SK-N-SH (cell line): ENCODE measurements at regions not wholly inside any gene's neighbourhood (a gene's known extent, or its start where the extent isn't known, plus 50 kb on each side); places are given as distances from the start of the nearest gene placed in this dataset.

ENCODE experiments used
- CTCF ChIA-PET: fragments of 300-600, 350-600 bp; formaldehyde crosslinking; extraction: SDS; loops from one replicate; lab custom pipeline; 2021; lab: Yijun Ruan, JAX
- POLR2A ChIA-PET: fragments of 350-600 bp; sonication (Branson Sonifier 250); formaldehyde crosslinking; extraction: SDS; loops from one replicate; lab custom pipeline; 2020; ENCODE audit warnings: antibody characterized with exemption, inconsistent platforms; lab: Yijun Ruan, JAX
- DNase-seq: peaks from one replicate; pipeline ENCODE4 v3.0.0; 2012
- H2AFZ ChIP-seq: fragments of 200-600 bp; sonication (generic); 2 replicates; pipeline ENCODE4 v1.8.1; 2016; ENCODE audit warnings: antibody characterized with exemption, mild to moderate bottlenecking, low read depth
- H3F3A ChIP-seq: fragments of 200-600 bp; sonication (generic); replicated peaks from 2 replicates; pipeline ENCODE3; 2016; ENCODE audit warnings: antibody characterized with exemption, mild to moderate bottlenecking; ENCODE audit not compliant: insufficient read depth
- H3K27ac ChIP-seq, 2 experiments: fragments of 200-500 bp in 1 of 2; fragments of 200-600 bp in 1 of 2; sonication (Bioruptor generic) in 1 of 2; sonication (generic), shearing (Covaris generic) in 1 of 2; 2 replicates each; pipeline versions ENCODE4 v1.5.1 to v1.6.1; 2014 to 2016; ENCODE audit warnings: low read depth in 2 of 2, inconsistent platforms in 1 of 2, low read length in 1 of 2, mild to moderate bottlenecking in 1 of 2, mixed read lengths in 1 of 2
- H3K27me3 ChIP-seq: fragments of 200-600 bp; sonication (generic), shearing (Covaris generic); 2 replicates; pipeline ENCODE4 v1.6.1; 2016; ENCODE audit warnings: mixed run types; ENCODE audit not compliant: insufficient read depth
- H3K36me3 ChIP-seq, 2 experiments: fragments of 200-500 bp in 1 of 2; fragments of 200-600 bp in 1 of 2; sonication (Bioruptor generic) in 1 of 2; sonication (generic) in 1 of 2; replicated peaks in 1 of 2; 2 replicates each; pipeline versions ENCODE3 to v1.5.1; 2014 to 2016; ENCODE audit warnings: low read length in 1 of 2, mild to moderate bottlenecking in 1 of 2; ENCODE audit not compliant: insufficient read depth in 2 of 2, control insufficient read depth in 1 of 2
- H3K4me1 ChIP-seq, 2 experiments: fragments of 200-500 bp in 1 of 2; fragments of 200-600 bp in 1 of 2; sonication (Bioruptor generic) in 1 of 2; sonication (generic), shearing (Covaris generic) in 1 of 2; 2 replicates each; pipeline versions ENCODE4 v1.5.1 to v1.6.1; 2014 to 2016; ENCODE audit warnings: low read depth in 1 of 2, low read length in 1 of 2, mixed run types in 1 of 2; ENCODE audit not compliant: insufficient read depth in 2 of 2, control insufficient read depth in 1 of 2
- H3K4me2 ChIP-seq: fragments of 200-600 bp; sonication (generic), shearing (Covaris generic); 2 replicates; pipeline ENCODE4 v1.6.1; 2017; ENCODE audit warnings: mixed run types
- H3K4me3 ChIP-seq, 2 experiments: fragments of 200-500 bp in 1 of 2; fragments of 200-600 bp in 1 of 2; sonication (Bioruptor generic) in 1 of 2; sonication (generic), shearing (Covaris generic) in 1 of 2; 2 replicates each; pipeline versions ENCODE4 v1.5.1 to v1.8.1; 2014 to 2016; ENCODE audit warnings: low read depth in 2 of 2, inconsistent platforms in 1 of 2, low read length in 1 of 2, mild to moderate bottlenecking in 1 of 2, mixed read lengths in 1 of 2, moderate library complexity in 1 of 2
- H3K79me2 ChIP-seq: fragments of 200-600 bp; sonication (generic); 2 replicates; pipeline ENCODE4 v1.8.1; 2017; ENCODE audit warnings: mild to moderate bottlenecking; ENCODE audit not compliant: insufficient read depth
- H3K9ac ChIP-seq: fragments of 200-600 bp; sonication (generic); 2 replicates; pipeline ENCODE4 v1.6.1; 2017; ENCODE audit warnings: mixed run types
- H3K9me2 ChIP-seq: fragments of 200-600 bp; sonication (generic); 2 replicates; pipeline ENCODE4 v1.6.1; 2017; ENCODE audit warnings: mixed run types
- H3K9me3 ChIP-seq: fragments of 200-600 bp; sonication (generic); 2 replicates; pipeline ENCODE4 v1.6.1; 2017; ENCODE audit warnings: mixed run types, mild to moderate bottlenecking, moderate library complexity
- H4K20me1 ChIP-seq: fragments of 200-600 bp; sonication (generic); 2 replicates; pipeline ENCODE4 v1.6.1; 2017; ENCODE audit warnings: mild to moderate bottlenecking, mixed run types; ENCODE audit not compliant: insufficient read depth
- EP300 ChIP-seq, 2 experiments: IDR thresholded peaks; 2 replicates each; pipeline versions ENCODE4 v1.4.0 to v1.6.1; 2012; ENCODE audit warnings: borderline replicate concordance in 1 of 2, low read depth in 1 of 2, low read length in 1 of 2
- FOXJ3 ChIP-seq: sonication (generic); formaldehyde crosslinking; IDR thresholded peaks from 2 replicates; pipeline ENCODE4 v1.5.1; 2020; ENCODE audit warnings: mild to moderate bottlenecking, missing genetic modification reagents
- GATA2 ChIP-seq: sonication (generic); formaldehyde crosslinking; IDR thresholded peaks from 2 replicates; pipeline ENCODE4 v1.5.0; 2020; ENCODE audit warnings: mild to moderate bottlenecking, missing genetic modification reagents
- IRF3 ChIP-seq: fragments of 150-350 bp; IDR thresholded peaks from 2 replicates; pipeline ENCODE4 v1.6.1; 2016; ENCODE audit warnings: mild to moderate bottlenecking, low read depth, low read length
- MAX ChIP-seq: IDR thresholded peaks from 2 replicates; pipeline ENCODE4 v1.4.0; 2012; ENCODE audit warnings: low read depth
- MEF2A ChIP-seq: IDR thresholded peaks from 2 replicates; pipeline ENCODE4 v1.4.0; 2012; ENCODE audit warnings: low read depth, borderline replicate concordance
- MXI1 ChIP-seq: IDR thresholded peaks from 2 replicates; pipeline ENCODE4 v1.6.1; 2012; ENCODE audit warnings: mild to moderate bottlenecking, low read depth, low read length, improper control_type of control experiment
- NRF1 ChIP-seq: IDR thresholded peaks from 2 replicates; pipeline ENCODE4 v1.6.1; 2012; ENCODE audit warnings: low read depth, mild to moderate bottlenecking, low read length
- PBX3 ChIP-seq: IDR thresholded peaks from 2 replicates; pipeline ENCODE4; 2012
- POLR2AphosphoS5 ChIP-seq: IDR thresholded peaks from 2 replicates; pipeline ENCODE4 v1.6.1; 2012; ENCODE audit warnings: low read depth, low read length
- RCOR1 ChIP-seq: fragments of 150-350 bp; IDR thresholded peaks from 2 replicates; pipeline ENCODE4 v1.6.1; 2017; ENCODE audit warnings: antibody characterized with exemption, low read length
- RXRA ChIP-seq: IDR thresholded peaks from 2 replicates; pipeline ENCODE4 v1.4.0; 2012; ENCODE audit warnings: low read depth, mild to moderate bottlenecking, borderline replicate concordance
- SIN3A ChIP-seq: IDR thresholded peaks from 2 replicates; pipeline ENCODE4 v1.6.1; 2012; ENCODE audit warnings: low read depth, mild to moderate bottlenecking, low read length, moderate library complexity, borderline replicate concordance
- TAF1 ChIP-seq: IDR thresholded peaks from 2 replicates; pipeline ENCODE4 v1.6.1; 2012; ENCODE audit warnings: low read depth, mild to moderate bottlenecking, low read length, moderate library complexity, borderline replicate concordance
- TCF12 ChIP-seq: IDR thresholded peaks from 2 replicates; pipeline ENCODE4 v1.4.0; 2012
- USF2 ChIP-seq: fragments of 150-350 bp; IDR thresholded peaks from 2 replicates; pipeline ENCODE4 v1.6.1; 2017; ENCODE audit warnings: antibody characterized with exemption, low read length, low read depth, borderline replicate concordance
- ZBTB33 ChIP-seq: IDR thresholded peaks from 2 replicates; pipeline ENCODE4 v1.4.0; 2012; ENCODE audit warnings: low read depth, borderline replicate concordance
- WGBS: methylation state at CpG from one replicate; pipeline ENCODE4 v1.1.6; 2017; ENCODE audit warnings: low lambda C conversion rate; 5-methylcytosine and 5-hydroxymethylcytosine counted together

- H4K20me1 ChIP-seq, result no peaks in the 10 kb centered on the region
- H3F3A ChIP-seq, result no peaks in the 10 kb centered on the region
- POLR2A ChIA-PET, result no interaction called here
- no peak overlapping the region for H3K9ac ChIP-seq
- H3K79me2 ChIP-seq, result no peaks in the 10 kb centered on the region
- CTCF ChIA-PET, result no interaction called here
- no peaks in the 10 kb centered on the region for H3K27me3 ChIP-seq
- WGBS, result 10% methylated on average over 3 of the region's 3 CpGs
- no peaks in the 10 kb centered on the region for H3K4me1 ChIP-seq
- no peak for DNase-seq
- H3K9me2 ChIP-seq, result no peaks in the 10 kb centered on the region
- no peaks in the 10 kb centered on the region for H3K36me3 ChIP-seq
- H3K9me3 ChIP-seq, result no peaks in the 10 kb centered on the region
- H3K27ac ChIP-seq, result no peak overlapping the region
- no peak overlapping the region for H3K4me2 ChIP-seq
- no peak for TF ChIP-seq POLR2AphosphoS5
- TF ChIP-seq MXI1, result no peak
- no peak for TF ChIP-seq PBX3
- no peak for TF ChIP-seq MEF2A
- no peak overlapping the region for H2AFZ ChIP-seq
- H3K4me3 ChIP-seq, result no peak overlapping the region
These were observed 470.5 kb upstream of the RGS18 start for GRCh38 chr1:191687721-191688120.

GRCh38 chr1:191690931-191691330 is 467.3 kb upstream of the RGS18 start:
- DNase-seq, result no peak

More at GRCh38 chr1:191690931-191691330, 467.3 kb upstream of the RGS18 start:
- no peaks in the 10 kb centered on the region for H3K36me3 ChIP-seq
- no peak overlapping the region for H3K27ac ChIP-seq
- no peaks in the 10 kb centered on the region for H3K9me3 ChIP-seq
- POLR2A ChIA-PET, result no interaction called here
- H3K9me2 ChIP-seq, result no peaks in the 10 kb centered on the region
- no peak overlapping the region for H3K9ac ChIP-seq
- H4K20me1 ChIP-seq, result no peaks in the 10 kb centered on the region
- no peaks in the 10 kb centered on the region for H3K27me3 ChIP-seq
- H3F3A ChIP-seq, result no peaks in the 10 kb centered on the region
- H3K4me3 ChIP-seq, result no peak overlapping the region
- H3K79me2 ChIP-seq, result no peaks in the 10 kb centered on the region
- CTCF ChIA-PET, result no interaction called here
- H2AFZ ChIP-seq, result no peak overlapping the region
- no peaks in the 10 kb centered on the region for H3K4me1 ChIP-seq
- TF ChIP-seq GATA2 (CRISPR knock-in tag) (no peak), EP300 (IDR thresholded peaks at IDR 0.05; ENCODE audit: borderline replicate concordance in 1 of 2, low read depth in 1 of 2, low read length in 1 of 2) (no peak), TCF12 (no peak), SIN3A (no peak), RCOR1 (no peak), NRF1 (no peak), FOXJ3 (CRISPR knock-in tag) (no peak), USF2 (no peak), MEF2A (no peak), PBX3 (no peak), TAF1 (no peak), MAX (no peak), IRF3 (no peak), RXRA (no peak), ZBTB33 (no peak)
- H3K4me2 ChIP-seq, result no peak overlapping the region
